ENCODE measurements at regions not wholly inside any gene's neighbourhood (a gene's known extent, or its start where the extent isn't known, plus 50 kb on each side); places are given as distances from the start of the nearest gene placed in this dataset.
"Not testable (repeated sequence)": the region's sequence is repeated elsewhere in the genome, so short reads cannot be mapped to it uniquely, and the experiment has no call there.

DNA sequence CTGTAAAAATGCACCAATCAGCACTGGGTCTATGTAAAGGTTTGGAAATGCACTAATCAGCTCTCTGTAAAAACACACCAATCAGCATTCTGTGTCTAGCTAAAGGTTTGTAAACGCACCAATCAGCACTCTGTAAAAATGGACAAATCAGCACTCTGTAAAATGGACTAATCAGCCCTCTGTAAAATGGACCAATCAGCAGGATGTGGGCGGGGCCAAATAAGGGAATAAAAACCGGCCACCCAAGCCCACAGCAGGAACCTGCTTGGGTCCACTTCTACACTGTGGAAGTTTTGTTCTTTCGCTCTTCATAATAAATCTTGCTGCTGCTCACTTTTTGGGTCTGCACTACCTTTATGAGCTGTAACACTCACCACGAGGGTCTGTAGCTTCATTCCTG is 101.0 kb downstream of the SMC2 start:
- DNase-seq, result not testable (repeated sequence)

DNA sequence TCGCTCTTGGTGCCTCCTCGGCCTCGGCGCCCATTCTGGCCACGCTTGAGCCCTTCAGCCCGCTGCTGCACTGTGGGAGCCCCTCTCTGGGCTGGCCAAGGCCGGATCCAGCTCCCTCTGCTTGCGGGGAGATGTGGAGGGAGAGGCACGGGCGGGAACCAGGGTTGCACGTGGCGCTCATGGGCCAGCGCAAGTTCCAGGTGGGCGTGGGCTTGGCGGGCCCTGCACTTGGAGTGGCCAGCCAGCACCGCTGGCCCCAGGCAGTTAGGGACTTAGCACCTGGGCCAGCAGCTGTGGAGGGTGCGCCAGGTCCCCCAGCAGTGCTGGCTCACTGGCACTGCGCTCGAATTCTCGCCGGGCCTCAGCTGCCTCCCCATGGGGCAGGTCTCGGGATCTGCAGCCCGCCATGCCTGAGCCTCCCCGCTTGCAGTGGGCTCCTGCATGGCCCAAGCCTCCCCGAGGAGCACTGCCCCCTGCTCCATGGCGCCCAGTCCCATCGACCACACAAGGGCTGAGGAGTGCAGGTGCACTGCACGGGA is 106.4 kb downstream of the SMC2 start:
- DNase-seq, result no peak

DNA sequence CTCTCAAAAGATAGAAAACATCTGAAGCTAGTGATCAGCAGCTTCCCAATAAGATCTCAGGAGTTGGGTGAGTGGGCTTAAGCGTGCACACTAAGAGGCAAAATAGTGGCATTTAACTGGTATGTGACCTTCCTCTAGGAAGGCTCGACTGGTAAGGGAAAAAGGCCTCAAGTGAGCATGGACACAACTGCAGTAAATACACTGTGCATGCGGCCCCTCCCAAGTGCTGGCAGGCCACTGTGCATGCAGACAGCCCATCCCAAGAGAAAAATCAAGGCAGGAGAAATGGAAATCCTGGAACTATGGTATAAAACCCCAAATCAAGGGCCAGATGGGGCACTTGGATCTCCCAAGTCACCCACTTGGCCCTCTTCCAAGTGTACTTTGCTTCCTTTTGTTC is 112.7 kb downstream of the SMC2 start:
- no peak for DNase-seq

DNA sequence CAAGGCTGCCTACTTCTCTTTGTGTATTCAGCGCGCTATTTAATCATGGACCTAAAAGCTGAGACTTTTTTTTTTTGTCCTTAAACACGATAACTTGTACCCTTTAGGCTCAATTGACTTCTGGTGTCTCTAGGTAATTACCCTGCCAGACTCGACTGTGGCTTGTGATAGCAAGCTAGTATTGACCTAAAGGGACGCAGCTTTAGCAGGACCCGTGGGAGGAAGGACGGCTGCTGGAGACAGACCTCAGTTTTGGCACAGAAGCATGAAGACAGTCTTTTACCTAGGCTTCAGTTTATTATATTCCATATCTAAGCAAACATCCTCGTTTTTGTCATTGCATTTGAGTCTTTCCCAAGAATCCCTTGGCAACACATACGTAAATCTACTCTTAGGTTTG is 115.3 kb downstream of the SMC2 start:
- no peak for DNase-seq

DNA sequence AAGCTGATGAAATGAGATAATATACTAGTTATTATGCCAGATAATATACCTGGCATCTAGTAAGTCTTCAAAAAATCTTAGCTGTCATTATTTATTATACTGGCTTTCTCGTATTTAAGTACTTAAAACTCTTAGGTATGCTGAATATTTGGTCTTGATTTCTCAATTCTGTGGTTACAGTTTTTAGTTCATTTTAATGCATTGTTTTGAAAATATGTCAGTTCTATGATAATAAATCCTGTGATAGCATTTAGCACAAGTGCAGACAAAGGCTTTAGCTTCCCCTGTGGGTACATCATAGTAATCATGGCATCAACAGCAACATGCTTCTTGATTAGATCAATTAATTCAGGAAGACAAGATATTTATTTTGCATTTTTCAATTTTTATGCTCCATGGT is 133.0 kb downstream of the SMC2 start:
- peak; percentile 79 for DNase-seq

DNA sequence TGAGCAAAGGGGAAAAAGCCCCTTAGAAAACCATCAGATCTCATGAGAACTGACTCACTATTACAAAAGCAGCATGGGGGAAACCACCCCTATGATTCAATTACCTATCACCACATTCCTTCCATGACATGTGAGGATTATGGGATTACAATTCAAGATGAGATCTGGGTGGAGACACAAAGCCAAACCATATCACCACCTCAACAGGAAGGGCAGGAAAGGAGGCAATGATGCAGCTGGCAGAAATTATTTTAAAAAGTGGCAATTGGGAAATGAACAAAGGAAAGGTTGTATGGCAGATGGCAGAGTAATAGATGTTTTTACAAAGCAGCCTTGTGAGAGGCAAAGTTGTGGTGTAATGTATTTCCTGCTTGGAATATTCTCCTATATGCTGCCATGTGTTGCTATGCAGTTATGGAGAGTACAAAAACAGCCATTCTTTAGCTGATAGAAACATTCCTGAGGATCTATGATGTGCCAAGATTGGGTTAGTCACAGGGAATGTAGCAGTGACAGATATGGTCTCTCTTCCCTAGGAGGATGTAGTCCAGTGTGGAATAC is 138.8 kb downstream of the SMC2 start:
- peak; percentile 94 for DNase-seq

DNA sequence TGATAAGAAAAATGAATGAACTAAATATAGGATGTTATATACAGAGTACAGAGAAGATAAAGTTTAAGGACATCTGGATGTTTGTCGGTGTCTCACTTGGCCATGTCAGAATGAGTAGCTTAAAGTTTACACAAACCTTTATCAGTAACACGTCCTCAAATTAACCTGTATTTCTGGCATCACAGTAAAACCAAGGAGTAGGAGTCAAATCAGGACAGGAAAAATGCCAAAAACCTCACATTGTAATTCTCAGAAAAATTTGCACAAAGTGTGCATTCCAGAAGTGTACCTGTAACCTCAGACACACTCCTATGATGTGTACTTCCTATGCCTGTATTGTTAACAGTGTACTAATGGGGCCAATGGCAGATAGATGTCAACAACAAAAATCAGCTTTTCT is 139.3 kb downstream of the SMC2 start:
- DNase-seq, result peak; percentile 67

DNA sequence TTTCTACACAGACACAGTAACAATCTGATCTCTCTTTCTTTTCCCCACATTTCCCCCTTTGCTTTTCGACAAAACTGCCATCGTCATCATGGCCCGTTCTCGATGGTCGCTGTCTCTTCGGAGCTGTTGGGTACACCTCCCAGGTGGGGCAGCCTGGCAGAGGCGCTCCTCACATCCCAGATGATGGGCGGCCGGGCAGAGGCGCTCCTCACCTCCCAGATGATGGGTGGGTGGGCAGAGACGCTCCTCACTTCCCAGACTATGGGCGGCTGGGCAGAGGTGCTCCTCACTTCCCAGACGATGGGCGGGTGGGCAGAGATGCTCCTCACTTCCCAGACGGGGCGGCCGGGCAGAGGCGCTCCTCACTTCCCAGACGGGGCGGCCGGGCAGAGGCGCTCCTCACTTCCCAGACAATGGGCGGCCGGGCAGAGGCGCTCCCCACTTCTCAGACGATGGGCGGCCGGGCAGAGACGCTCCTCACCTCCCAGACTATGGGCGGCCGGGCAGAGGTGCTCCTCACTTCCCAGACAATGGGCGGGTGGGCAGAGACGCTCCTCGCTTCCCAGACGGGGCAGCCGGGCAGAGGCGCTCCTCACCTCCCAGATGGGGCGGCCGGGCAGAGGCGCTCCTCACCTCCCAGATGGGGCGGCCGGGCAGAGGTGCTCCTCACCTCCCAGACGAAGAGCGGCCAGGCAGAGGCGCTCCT is 140.7 kb downstream of the SMC2 start:
- DNase-seq, result not testable (repeated sequence)

DNA sequence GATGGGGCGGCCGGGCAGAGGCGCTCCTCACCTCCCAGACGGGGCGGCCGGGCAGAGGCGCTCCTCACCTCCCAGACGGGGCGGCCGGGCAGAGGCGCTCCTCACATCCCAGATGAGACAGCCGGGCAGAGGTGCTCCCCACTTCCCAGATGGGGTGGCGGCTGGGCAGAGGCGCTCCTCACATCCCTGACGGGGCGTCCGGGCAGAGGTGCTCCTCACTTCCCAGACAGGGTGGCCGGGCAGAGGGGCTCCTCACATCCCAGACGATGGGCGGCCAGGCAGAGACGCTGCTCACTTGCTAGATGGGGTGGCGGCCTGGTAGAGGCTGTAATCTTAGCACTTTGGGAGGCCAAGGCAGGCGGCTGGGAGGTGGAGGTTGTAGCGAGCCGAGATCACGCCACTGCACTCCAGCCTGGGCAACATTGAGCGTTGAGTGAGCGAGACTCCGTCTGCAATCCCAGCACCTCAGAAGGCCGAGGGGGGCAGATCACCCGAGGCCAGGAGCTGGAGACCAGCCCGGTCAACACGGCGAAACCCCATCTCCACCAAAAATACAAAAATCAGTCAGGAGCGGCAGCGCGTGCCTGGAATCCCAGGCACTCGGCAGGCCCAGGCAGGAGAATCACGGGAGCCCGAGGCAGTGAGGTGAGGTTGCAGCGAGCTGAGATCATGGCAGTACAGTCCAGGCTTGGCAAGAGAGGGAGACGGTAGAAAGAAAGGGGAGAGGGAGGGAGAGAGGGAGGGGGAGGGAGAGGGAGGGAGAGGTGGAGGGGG is 141.4 kb downstream of the SMC2 start:
- not testable (repeated sequence) for DNase-seq

DNA sequence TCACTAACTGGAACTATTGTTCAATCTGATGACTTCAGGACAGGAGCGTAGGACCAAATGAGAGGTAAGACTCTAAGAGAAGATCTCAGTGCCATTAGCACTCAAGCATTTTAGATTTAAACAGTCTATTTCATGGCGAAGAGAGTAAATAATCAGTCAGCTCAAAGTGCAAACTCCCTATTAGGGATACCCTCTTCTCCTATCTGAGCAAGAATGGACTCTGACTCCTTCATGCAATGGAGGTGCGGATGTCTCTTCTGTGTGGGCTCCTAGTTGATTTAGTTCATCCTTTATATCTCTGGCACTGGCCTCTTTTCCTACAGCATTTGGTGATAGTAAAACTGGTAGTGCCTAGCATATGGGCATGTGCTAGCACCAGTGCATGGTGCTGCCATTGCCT is 144.6 kb downstream of the SMC2 start:
- DNase-seq, result no peak

DNA sequence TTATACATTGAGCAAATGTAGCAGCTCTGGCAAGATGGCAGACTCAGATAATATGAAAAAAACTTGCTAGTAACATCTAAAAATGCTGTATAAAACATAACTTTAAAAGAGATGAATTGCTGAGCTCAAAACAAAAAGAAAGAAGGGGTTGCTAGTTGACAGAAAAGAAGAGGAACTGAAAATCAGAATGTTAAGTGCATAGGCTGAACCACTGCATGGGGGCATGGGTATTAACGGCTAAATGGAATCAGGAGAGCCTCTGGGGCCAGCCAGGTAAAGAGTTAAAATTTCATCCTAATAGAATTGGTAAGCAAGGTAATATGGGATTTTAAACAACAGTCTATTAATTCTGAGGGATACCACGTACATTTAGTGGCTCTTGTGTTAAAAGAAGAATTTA is 146.8 kb downstream of the SMC2 start:
- DNase-seq, result no peak

DNA sequence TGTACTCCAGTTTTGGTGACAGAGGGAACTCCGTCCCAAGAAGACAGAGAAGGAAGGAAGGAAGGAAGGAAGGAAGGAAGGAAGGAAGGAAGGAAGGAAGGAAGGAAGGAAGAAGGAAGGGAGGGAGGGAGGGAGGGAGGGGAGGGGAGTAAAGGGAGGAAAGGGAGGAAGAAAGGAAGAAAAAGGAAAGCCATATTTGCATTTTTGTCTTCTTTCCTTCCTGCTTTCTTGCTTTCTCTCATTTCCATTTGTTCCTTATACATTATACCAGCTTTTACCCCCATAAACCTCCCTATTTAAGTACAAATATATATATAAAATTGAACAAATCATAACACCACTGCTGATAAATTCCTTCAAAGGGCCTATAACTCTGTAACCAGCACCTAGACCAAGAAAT is 151.8 kb downstream of the SMC2 start:
- no peak for DNase-seq

DNA sequence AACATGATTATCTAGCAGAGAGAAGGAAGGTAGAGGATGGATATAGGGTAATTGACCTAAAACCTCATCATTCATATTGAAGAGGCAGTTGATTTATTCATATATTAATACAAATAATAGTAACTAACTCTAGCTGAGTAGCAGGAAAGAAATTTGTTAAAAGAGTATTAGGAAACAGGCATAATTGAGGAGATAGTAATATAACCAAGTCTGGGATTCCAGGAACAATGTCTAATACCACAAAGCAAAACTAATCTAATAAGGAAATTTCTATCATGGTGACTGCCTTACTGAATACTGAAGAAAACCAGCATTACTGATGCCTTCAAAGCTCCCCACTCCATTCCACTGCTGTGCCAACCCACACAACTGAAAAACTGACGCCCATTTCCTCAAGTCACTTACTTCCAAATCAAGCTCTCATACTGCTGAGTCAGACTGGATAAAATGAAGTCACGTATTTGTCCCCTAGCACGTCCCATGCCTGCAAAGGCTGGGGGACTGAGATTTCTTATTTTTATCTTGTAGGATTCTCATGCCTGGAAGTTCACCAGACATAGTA is 153.9 kb downstream of the SMC2 start:
- no peak for DNase-seq

DNA sequence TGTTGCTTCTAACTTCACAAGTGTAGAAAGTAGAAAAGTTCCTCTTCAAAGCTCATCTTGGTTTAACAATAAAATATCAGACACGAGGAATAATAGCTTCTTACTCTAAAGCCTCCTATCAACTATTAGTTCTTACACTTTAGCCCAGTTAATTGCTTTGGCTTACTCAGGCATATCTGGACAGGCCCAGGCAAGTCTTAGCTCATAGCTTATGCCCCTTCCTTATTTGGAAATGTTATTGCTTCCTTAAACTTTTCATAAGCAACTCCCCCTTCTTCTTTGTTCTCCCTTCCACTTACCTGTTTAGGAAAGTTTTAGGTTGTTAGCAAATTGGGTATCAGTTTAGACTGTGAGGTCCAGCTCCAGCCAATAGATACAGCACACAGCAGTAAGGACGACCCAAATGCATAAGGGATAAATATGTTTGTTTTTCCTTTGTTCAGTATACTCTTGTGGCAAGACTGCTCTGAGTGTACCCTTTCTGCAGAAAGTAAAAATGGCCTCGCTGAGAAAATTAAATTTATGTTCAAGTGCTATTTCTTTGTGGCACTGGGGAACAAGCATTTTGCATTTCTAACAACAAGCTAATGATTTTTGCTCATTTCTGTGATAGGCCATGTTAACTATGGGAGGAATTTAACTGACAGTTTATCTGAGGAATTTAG is 162.1 kb downstream of the SMC2 start:
- no peak for DNase-seq

DNA sequence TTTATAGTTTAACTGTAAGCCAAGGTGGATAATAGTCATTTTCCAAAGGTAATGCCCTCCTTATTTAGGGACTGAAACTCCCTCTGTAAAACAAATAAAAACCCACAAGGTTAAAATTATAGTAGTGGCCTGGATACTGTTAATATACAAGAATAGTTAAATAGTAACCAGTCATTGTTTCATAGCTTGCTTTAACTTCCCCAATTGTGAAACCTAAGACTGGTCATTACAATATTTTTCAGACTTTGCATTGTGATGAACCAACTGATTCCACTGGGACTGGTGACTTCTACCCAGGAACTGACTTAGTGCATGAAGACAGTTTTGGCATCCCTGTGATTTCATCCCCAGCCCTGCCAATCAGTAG is 162.6 kb downstream of the SMC2 start:
- DNase-seq, result no peak

DNA sequence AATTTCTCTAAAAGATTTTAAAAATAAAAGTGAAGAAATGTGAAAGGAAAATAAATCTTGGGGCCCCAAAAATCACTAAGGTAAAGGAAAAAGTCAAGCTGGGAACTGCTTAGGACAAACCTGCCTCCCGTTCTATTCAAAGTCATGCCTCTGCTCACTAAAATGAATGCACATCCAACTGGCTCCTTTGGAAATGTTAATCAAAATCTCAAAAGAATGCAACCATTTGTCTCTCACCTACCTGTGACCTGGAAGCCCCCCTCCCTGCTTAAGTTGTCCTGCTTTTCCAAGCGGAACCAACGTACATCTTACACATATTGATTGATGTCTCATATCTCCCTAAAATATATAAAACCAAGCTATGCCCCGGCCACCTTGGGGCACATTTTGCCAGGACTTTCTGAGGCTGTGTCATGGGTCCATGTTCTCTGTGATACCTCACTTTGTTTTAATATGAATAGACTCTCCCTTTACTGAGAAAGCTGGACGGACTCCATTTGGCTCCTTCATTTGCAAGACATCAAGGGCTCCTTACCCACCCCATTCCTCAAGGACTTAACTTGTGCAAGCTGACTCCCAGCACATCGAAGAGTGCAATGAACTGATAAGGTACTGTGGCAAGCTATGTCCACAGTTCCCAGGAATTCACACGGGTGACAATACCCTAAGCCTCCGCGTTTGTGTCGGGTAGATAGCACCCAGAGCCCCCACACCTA is 164.3 kb downstream of the SMC2 start:
- no peak for DNase-seq

DNA sequence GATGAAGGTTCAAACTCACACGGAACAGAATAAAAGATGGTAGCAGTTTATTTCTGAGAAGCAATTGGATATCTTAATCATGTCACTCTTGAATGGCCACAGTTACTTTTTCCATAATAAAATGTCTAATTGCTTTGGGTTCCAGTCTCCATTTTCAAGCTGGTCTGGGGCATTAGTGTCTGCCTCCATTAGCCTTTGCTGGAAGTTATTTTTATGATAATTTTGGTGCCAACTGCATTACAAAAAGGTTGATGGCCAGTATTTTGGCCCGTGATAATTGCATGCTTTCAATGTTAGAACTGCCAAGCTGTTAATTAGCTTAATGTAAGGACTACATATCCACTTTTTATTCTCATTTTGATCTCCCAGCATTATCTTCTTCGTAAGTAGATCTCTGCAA is 165.9 kb downstream of the SMC2 start:
- no peak for DNase-seq

DNA sequence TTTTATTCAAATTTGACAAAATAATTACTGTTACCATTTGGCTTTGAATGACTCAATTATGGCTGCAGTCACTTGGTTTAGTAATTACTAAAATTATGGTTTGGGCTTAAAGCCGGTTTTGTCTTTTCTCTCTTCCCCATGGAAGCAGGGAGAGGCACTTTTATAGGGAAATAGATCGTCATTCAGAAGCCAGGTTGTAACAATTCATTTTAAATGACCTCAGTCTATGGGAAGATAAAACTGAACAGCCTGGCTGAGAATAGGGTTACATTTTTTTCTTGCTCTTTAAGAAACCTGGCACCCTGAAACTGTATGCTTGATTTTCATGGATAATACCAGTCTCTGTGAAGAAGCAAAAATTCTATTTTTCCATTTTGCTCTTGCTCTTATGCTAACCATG is 169.8 kb downstream of the SMC2 start:
- DNase-seq, result no peak

DNA sequence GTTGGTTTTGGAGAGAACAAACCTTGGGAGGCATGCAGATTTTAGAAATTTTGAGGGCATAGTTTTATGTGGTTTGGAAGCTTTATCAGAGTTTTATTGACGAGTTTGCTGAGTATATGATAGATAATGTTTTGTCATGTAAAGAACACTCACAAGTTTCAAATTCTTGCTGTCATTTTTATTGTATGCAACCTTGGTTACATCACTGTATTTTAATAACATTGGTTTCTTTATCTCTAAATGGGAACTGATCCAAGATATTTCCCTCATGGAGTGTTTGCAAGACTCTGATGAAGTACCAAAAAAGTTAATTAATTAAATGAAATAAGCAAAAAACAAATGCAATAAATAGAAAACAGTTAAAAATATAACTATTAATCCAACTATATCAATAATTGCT is 170.3 kb downstream of the SMC2 start:
- DNase-seq, result peak; percentile 53

DNA sequence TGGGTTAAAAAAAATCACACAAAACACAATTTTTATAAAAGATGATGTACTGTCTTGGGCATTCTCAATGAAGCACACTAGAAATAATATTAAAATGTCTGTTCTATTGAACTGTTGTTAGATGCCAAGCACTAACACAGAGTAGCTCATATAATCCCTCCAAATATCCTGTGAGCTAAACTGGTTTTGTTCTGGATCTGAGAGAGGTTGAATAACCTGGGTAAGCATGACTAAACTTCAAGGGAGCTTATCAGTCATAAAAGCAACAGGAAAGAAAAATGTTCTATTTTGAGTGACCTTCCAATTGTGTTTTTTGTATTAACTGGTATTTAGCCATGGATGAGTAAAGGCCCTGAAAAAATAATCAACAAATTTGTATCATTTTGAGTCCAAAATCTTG is 175.3 kb downstream of the SMC2 start:
- DNase-seq, result no peak

DNA sequence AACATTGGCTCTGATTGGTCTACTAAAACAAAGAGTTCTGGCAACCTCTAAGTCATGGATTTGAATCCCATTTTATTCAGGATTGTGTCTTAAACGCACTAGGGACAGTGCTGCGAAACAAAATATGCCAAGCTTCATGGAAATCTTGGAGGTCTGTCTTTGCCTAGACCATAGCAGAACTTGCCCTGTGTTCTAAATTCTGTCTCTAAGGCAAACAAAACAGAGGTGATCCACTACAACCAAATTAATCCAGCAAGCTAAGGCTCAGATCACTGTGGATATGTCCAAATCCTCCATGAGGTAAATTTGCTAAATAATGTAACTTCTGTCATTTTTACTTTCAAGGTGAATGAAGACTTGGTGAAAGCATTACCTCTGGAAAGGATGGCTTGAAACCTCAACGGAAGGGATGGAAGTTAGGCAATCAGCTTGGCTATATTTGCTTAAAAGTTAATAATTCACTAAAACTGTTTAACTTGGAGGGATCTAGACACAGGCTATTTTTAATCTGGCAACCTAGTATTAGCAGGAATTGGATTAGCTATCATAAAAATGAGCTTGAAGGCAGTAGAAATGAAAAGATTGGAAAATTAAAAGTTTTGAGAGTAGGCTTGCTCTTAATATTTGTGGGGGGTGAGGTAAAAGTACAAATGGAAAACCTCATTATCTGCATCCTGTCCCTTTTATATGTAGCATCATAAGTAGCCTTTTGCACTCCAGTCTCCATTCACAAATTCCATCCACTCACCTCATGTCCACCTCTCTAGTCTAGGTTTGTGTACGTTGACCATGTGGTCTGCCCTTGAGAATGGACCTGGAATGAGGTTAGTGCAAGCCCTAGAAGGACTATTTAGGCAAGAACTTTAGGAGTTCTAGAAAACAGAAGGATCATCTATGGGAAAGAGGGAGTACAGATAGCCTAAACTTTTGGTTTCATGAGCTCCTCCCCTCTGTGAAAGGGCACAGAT is 176.2 kb downstream of the SMC2 start:
- no peak for DNase-seq

Measured in NCI-H226 (cell line).